ENCODE measurements at regions not wholly inside any gene's neighbourhood (a gene's known extent, or its start where the extent isn't known, plus 50 kb on each side); places are given as distances from the start of the nearest gene placed in this dataset.

DNA sequence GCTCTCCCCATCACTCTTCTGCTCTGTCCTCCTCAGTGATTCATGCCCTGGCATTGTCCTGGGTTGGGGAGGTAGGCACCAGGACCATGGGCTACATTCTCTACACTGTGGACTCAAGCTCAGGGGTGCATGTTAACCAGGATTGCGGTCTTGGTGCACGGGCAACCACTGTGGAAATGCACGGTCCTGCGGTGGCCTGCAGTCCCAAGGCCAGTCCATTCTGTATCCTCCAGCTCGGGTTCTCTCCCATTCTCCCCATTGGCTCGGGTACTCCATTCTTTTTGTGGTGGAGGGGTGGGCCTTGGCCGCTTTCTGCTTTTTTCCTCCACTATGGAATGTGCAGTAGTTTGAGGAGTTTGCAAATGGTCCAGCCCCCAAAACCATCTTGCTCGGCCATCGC lies 215.0 kb upstream of the MYT1L start:
- Histone ChIP-seq H2AK5ac (ENCODE audit: low read depth, low read length) (no peak overlapping the region), H4K5ac (ENCODE audit: low read depth, low read length) (no peak overlapping the region), H2AK9ac (replicated peaks; ENCODE audit: low read depth, low read length, poor library complexity) (no peak overlapping the region), H2AFZ (replicated peaks; ENCODE audit: low read length, poor library complexity) (peak overlapping the region; percentile 21), H4K8ac (ENCODE audit: low read depth in 2 of 2, low read length in 2 of 2) (no peak overlapping the region), H3K4me1 (ENCODE audit: control insufficient read depth, insufficient read depth, low read length) (no peaks in the 10 kb centered on the region), H3K36me3 (ENCODE audit: control insufficient read depth, insufficient read depth, low read length) (no peaks in the 10 kb centered on the region), H3K9me3 (ENCODE audit: control insufficient read depth, insufficient read depth, low read length) (peaks cover 31% of the 10 kb centered on the region), H3K4me3 (ENCODE audit: insufficient read depth, low read depth, low read length) (no peak overlapping the region), H3K9ac (ENCODE audit: low read depth, low read length) (no peak overlapping the region), H3K23ac (ENCODE audit: low read depth, low read length) (no peak overlapping the region), H3K4me2 (ENCODE audit: low read depth, low read length) (no peak overlapping the region), H2BK20ac (ENCODE audit: low read depth, low read length) (no peak overlapping the region), H3K4ac (ENCODE audit: low read depth, low read length) (no peak overlapping the region), H3K18ac (ENCODE audit: low read depth, low read length) (no peak overlapping the region), H3K27ac (ENCODE audit: insufficient read depth, low read length) (no peak overlapping the region), H2BK120ac (ENCODE audit: low read depth, low read length) (no peak overlapping the region), H4K91ac (ENCODE audit: insufficient read depth, low read depth, low read length) (no peak overlapping the region), H3K56ac (ENCODE audit: extremely low read depth, insufficient read depth, low read length) (no peak overlapping the region), H3K27me3 (ENCODE audit: control insufficient read depth, insufficient read depth, low read length) (no peaks in the 10 kb centered on the region), H3K14ac (replicated peaks; ENCODE audit: low read depth, low read length) (no peak overlapping the region), H2BK15ac (ENCODE audit: low read depth, low read length) (no peak overlapping the region), H3K9me1 (ENCODE audit: insufficient read depth, low read length) (no peaks in the 10 kb centered on the region), H2BK5ac (ENCODE audit: low read depth, low read length, poor library complexity, severe bottlenecking) (no peak overlapping the region), H3K79me1 (ENCODE audit: low read depth in 1 of 2, low read length in 2 of 2) (no peaks in the 10 kb centered on the region), H4K20me1 (ENCODE audit: insufficient read depth, low read length) (no peaks in the 10 kb centered on the region)
- dilution Hi-C loops (cut with HindIII; ENCODE audit: low sequenced_read_pairs, unreplicated experiment) (no loop called here), in situ Hi-C loops (cut with MboI; ENCODE audit: low sequenced_read_pairs) (no loop called here), intact Hi-C loops (cut with micrococcal nuclease) (no loop called here)
- ATAC-seq (ENCODE audit: low read depth) (no peak), DNase-seq (no peak)
- POLR2A ChIA-PET (ENCODE audit: unreplicated experiment) = no interaction called here
- no TSS peak for BruUV-seq (replicated peaks)
- TF ChIP-seq, protein P1, sequence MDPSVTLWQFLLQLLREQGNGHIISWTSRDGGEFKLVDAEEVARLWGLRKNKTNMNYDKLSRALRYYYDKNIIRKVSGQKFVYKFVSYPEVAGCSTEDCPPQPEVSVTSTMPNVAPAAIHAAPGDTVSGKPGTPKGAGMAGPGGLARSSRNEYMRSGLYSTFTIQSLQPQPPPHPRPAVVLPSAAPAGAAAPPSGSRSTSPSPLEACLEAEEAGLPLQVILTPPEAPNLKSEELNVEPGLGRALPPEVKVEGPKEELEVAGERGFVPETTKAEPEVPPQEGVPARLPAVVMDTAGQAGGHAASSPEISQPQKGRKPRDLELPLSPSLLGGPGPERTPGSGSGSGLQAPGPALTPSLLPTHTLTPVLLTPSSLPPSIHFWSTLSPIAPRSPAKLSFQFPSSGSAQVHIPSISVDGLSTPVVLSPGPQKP (IDR thresholded peaks at IDR 0.05; ENCODE audit: borderline replicate concordance, low read depth, low read length) = no peak
- TF ChIP-seq SMC3 (IDR thresholded peaks at IDR 0.05; ENCODE audit: low read depth, low read length) = no peak
- no peak for TF ChIP-seq MAZ (IDR thresholded peaks at IDR 0.05; ENCODE audit: borderline replicate concordance, low read depth, low read length)
- no peak for TF ChIP-seq MXI1 (IDR thresholded peaks at IDR 0.05; ENCODE audit: borderline replicate concordance, low read depth, low read length)
- TF ChIP-seq NFE2L2 (IDR thresholded peaks at IDR 0.05; ENCODE audit: low read depth, low read length) = no peak
- no peak for TF ChIP-seq CEBPB (IDR thresholded peaks at IDR 0.05; ENCODE audit: low read depth, low read length)
- no peak for TF ChIP-seq BHLHE40 (IDR thresholded peaks at IDR 0.05; ENCODE audit: low read depth, low read length)
- TF ChIP-seq, protein P2, sequence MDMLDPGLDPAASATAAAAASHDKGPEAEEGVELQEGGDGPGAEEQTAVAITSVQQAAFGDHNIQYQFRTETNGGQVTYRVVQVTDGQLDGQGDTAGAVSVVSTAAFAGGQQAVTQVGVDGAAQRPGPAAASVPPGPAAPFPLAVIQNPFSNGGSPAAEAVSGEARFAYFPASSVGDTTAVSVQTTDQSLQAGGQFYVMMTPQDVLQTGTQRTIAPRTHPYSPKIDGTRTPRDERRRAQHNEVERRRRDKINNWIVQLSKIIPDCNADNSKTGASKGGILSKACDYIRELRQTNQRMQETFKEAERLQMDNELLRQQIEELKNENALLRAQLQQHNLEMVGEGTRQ (IDR thresholded peaks at IDR 0.05; ENCODE audit: low read depth, low read length) = no peak
- WGBS, 2 experiments (ENCODE audit: extremely low coverage in 2 of 2, insufficient read length in 1 of 2) = no CpG with 5 or more reads among the region's 9 CpGs
- CTCF ChIA-PET = no interaction called here
